H9 (cell line): ENCODE measurements at regions not wholly inside any gene's neighbourhood (a gene's known extent, or its start where the extent isn't known, plus 50 kb on each side); places are given as distances from the start of the nearest gene placed in this dataset.

Source experiments
- DNase-seq: peaks from one replicate; pipeline ENCODE4 v3.0.0-alpha.2; 2017
- H2AFZ ChIP-seq: one replicate; pipeline ENCODE4 v1.6.1; 2013; ENCODE audit warnings: mild to moderate bottlenecking, low read length, control low read depth, moderate library complexity
- H2AK5ac ChIP-seq: 2 replicates; pipeline ENCODE4 v1.6.1; 2013; ENCODE audit warnings: low read length, control low read depth, mixed read lengths; ENCODE audit not compliant: insufficient read length
- H2BK120ac ChIP-seq: one replicate; pipeline ENCODE4 v1.6.1; 2013; ENCODE audit warnings: low read depth, mild to moderate bottlenecking, low read length, control low read depth, inconsistent platforms; ENCODE audit not compliant: poor library complexity, severe bottlenecking
- H2BK12ac ChIP-seq: 2 replicates; pipeline ENCODE4 v1.6.1; 2013; ENCODE audit warnings: low read length, control low read depth, mixed read lengths, low read depth; ENCODE audit not compliant: insufficient read length
- H2BK15ac ChIP-seq: 2 replicates; pipeline ENCODE4 v1.6.1; 2013; ENCODE audit warnings: low read depth, low read length, control low read depth
- H2BK20ac ChIP-seq: one replicate; pipeline ENCODE4 v1.6.1; 2013; ENCODE audit warnings: low read depth, mild to moderate bottlenecking, low read length, control low read depth, inconsistent platforms; ENCODE audit not compliant: poor library complexity, severe bottlenecking
- H2BK5ac ChIP-seq: 2 replicates; pipeline ENCODE4 v1.6.1; 2013; ENCODE audit warnings: low read length, control low read depth, mixed read lengths; ENCODE audit not compliant: insufficient read length
- H3K14ac ChIP-seq: 2 replicates; pipeline ENCODE4 v1.6.1; 2013; ENCODE audit warnings: low read length, control low read depth; ENCODE audit not compliant: insufficient read depth
- H3K18ac ChIP-seq: 2 replicates; pipeline ENCODE4 v1.6.1; 2013; ENCODE audit warnings: low read depth, mild to moderate bottlenecking, mixed read lengths, low read length, control low read depth; ENCODE audit not compliant: insufficient read length
- H3K23ac ChIP-seq: 2 replicates; pipeline ENCODE4 v1.6.1; 2013; ENCODE audit warnings: low read length, control low read depth, mixed read lengths, low read depth; ENCODE audit not compliant: insufficient read length
- H3K23me2 ChIP-seq: 2 replicates; pipeline ENCODE4 v1.6.1; 2013; ENCODE audit warnings: low read depth, mild to moderate bottlenecking, mixed read lengths, low read length, control low read depth; ENCODE audit not compliant: insufficient read length, poor library complexity, severe bottlenecking
- H3K27ac ChIP-seq: 2 replicates; pipeline ENCODE4 v1.5.1; 2013; ENCODE audit warnings: low read length, control low read depth, mixed read lengths, low read depth; ENCODE audit not compliant: insufficient read length
- H3K27me3 ChIP-seq: 2 replicates; pipeline ENCODE4 v1.6.1; 2013; ENCODE audit warnings: low read length, control low read depth, inconsistent platforms; ENCODE audit not compliant: insufficient read depth
- H3K4ac ChIP-seq: 2 replicates; pipeline ENCODE4 v1.6.1; 2013; ENCODE audit warnings: low read depth, mild to moderate bottlenecking, control low read depth, inconsistent platforms, low read length, moderate library complexity
- H3K4me1 ChIP-seq: 2 replicates; pipeline ENCODE4 v1.6.1; 2013; ENCODE audit warnings: low read length, control low read depth, inconsistent platforms; ENCODE audit not compliant: insufficient read depth
- H3K4me2 ChIP-seq: 2 replicates; pipeline ENCODE4 v1.6.1; 2013; ENCODE audit warnings: low read length, control low read depth, mixed read lengths; ENCODE audit not compliant: insufficient read length, insufficient read depth
- H3K56ac ChIP-seq: 2 replicates; pipeline ENCODE4 v1.6.1; 2013; ENCODE audit warnings: low read depth, mild to moderate bottlenecking, mixed read lengths, low read length, control low read depth; ENCODE audit not compliant: insufficient read length
- H3K79me1 ChIP-seq: 2 replicates; pipeline ENCODE4 v1.6.1; 2013; ENCODE audit warnings: low read depth, mild to moderate bottlenecking, moderate library complexity, low read length, control low read depth, inconsistent platforms; ENCODE audit not compliant: insufficient read depth, poor library complexity, severe bottlenecking
- H3K79me2 ChIP-seq: 2 replicates; pipeline ENCODE4 v1.6.1; 2013; ENCODE audit warnings: low read length, control low read depth, inconsistent platforms; ENCODE audit not compliant: insufficient read depth
- H3K9ac ChIP-seq: 2 replicates; pipeline ENCODE4 v1.6.1; 2013; ENCODE audit warnings: low read length, control low read depth, mixed read lengths; ENCODE audit not compliant: insufficient read length; ENCODE audit errors: extremely low read depth
- H3K9me3 ChIP-seq: one replicate; pipeline ENCODE4 v1.6.1; 2013; ENCODE audit warnings: low read depth, low read length, inconsistent platforms; ENCODE audit not compliant: control insufficient read depth
- H3T11ph ChIP-seq: one replicate; pipeline ENCODE4 v1.6.1; 2013; ENCODE audit warnings: mild to moderate bottlenecking, low read length, control low read depth, inconsistent platforms
- H4K20me1 ChIP-seq: one replicate; pipeline ENCODE4 v1.6.1; 2013; ENCODE audit not compliant: control insufficient read depth, insufficient read length, insufficient read depth
- H4K5ac ChIP-seq: 2 replicates; pipeline ENCODE4 v1.6.1; 2013; ENCODE audit warnings: low read depth, mild to moderate bottlenecking, mixed read lengths, low read length, control low read depth; ENCODE audit not compliant: insufficient read length
- H4K8ac ChIP-seq: replicated peaks from 2 replicates; pipeline ENCODE4 v1.6.1; 2013; ENCODE audit warnings: low read length, control low read depth, mixed read lengths, low read depth; ENCODE audit not compliant: insufficient read length
- H4K91ac ChIP-seq: 2 replicates; pipeline ENCODE4 v1.6.1; 2013; ENCODE audit warnings: low read depth, mild to moderate bottlenecking, moderate library complexity, mixed read lengths, low read length, control low read depth; ENCODE audit not compliant: insufficient read length
- H3K27ac Mint-ChIP-seq, 3 experiments: 2 replicates in 2 of 3; 3 replicates in 1 of 3; pipeline ENCODE4 v1.8.0; 2020 to 2021; ENCODE audit warnings: mixed read lengths in 3 of 3, mild to moderate bottlenecking in 1 of 3, moderate library complexity in 1 of 3
- H3K27me3 Mint-ChIP-seq: 2 replicates; pipeline ENCODE4 v1.8.0; 2021; ENCODE audit warnings: low read depth, mild to moderate bottlenecking, moderate library complexity, mixed read lengths
- H3K36me3 Mint-ChIP-seq, 3 experiments: 2 replicates in 2 of 3; 3 replicates in 1 of 3; pipeline ENCODE4 v1.8.0; 2020 to 2021; ENCODE audit warnings: low read depth in 3 of 3, mixed read lengths in 3 of 3; ENCODE audit not compliant: insufficient read depth in 1 of 3
- H3K4me1 Mint-ChIP-seq, 2 experiments: 2 replicates each; pipeline ENCODE4 v1.8.0; 2020; ENCODE audit warnings: mixed read lengths in 2 of 2
- H3K4me3 Mint-ChIP-seq, 2 experiments: 2 replicates in 1 of 2; 3 replicates in 1 of 2; pipeline ENCODE4 v1.8.0; 2020 to 2021; ENCODE audit warnings: mild to moderate bottlenecking in 2 of 2, mixed read lengths in 2 of 2, moderate library complexity in 1 of 2
- H3K9me3 Mint-ChIP-seq, 2 experiments: 2 replicates in 1 of 2; 3 replicates in 1 of 2; pipeline ENCODE4 v1.8.0; 2020; ENCODE audit warnings: mild to moderate bottlenecking in 2 of 2, mixed read lengths in 2 of 2, moderate library complexity in 1 of 2
- CTCF ChIP-seq: fragments of 200-600 bp; sonication (generic); conservative IDR thresholded peaks from 3 replicates; pipeline ENCODE4 v1.8.0; 2021; ENCODE audit warnings: antibody characterized with exemption, mild to moderate bottlenecking
- WGBS: extraction: QIAGEN DNeasy Blood & Tissue Kit; methylation state at CpG from one replicate; pipeline ENCODE4 v1.1.7; 2013; ENCODE audit warnings: missing lambda C conversion rate, low lambda C conversion rate, mixed read lengths; ENCODE audit not compliant: insufficient read length; ENCODE audit errors: extremely low coverage; 5-methylcytosine and 5-hydroxymethylcytosine counted together

- H3K27ac ChIP-seq: no peak overlapping the region
- H4K20me1 ChIP-seq: no peaks in the 10 kb centered on the region
- no peaks in the 10 kb centered on the region for H3K23me2 ChIP-seq
- H2BK20ac ChIP-seq: no peak overlapping the region
- H3K56ac ChIP-seq: no peak overlapping the region
- Mint-ChIP-seq H3K9me3 (no peaks in the 10 kb centered on the region), H3K36me3 (no peaks in the 10 kb centered on the region), H3K4me3 (no peak overlapping the region), H3K27me3 (no peaks in the 10 kb centered on the region), H3K4me1 (no peaks in the 10 kb centered on the region), H3K27ac (no peak overlapping the region; a peak in 1 of 7 replicates)
- WGBS: no CpG with 5 or more reads among the region's 4 CpGs
- H2AK5ac ChIP-seq: no peak overlapping the region
- H3K4ac ChIP-seq: no peak overlapping the region
- H3K9me3 ChIP-seq: no peaks in the 10 kb centered on the region
- H3K27me3 ChIP-seq: no peaks in the 10 kb centered on the region
- no peak for DNase-seq
- no peak for TF ChIP-seq CTCF
- H3K23ac ChIP-seq: no peak overlapping the region
- H2BK12ac ChIP-seq: no peak overlapping the region
- no peak overlapping the region for H2BK5ac ChIP-seq
- no peak overlapping the region for H2BK15ac ChIP-seq
- H3K9ac ChIP-seq: no peak overlapping the region
- H3T11ph ChIP-seq: no peak overlapping the region
- H4K91ac ChIP-seq: no peak overlapping the region
- H2BK120ac ChIP-seq: no peak overlapping the region
- no peaks in the 10 kb centered on the region for H3K79me2 ChIP-seq
- no peak overlapping the region for H4K5ac ChIP-seq
- H3K14ac ChIP-seq: no peak overlapping the region
- no peaks in the 10 kb centered on the region for H3K4me1 ChIP-seq
- H3K79me1 ChIP-seq: no peaks in the 10 kb centered on the region
- no peak overlapping the region for H3K18ac ChIP-seq
- H3K4me2 ChIP-seq: no peak overlapping the region
- no peak overlapping the region for H4K8ac ChIP-seq
- H2AFZ ChIP-seq: no peak overlapping the region
Measured at GRCh38 chr4:157984285-157984911, 188.4 kb downstream of the GASK1B start.
